HCEC 1CT (cell line): ENCODE measurements at regions not wholly inside any gene's neighbourhood (a gene's known extent, or its start where the extent isn't known, plus 50 kb on each side); places are given as distances from the start of the nearest gene placed in this dataset.
A peak's percentile ranks its signal among the peaks of the same experiment; 100 is the strongest.

Experiments used
- DNase-seq: peaks from one replicate; pipeline ENCODE4 v3.0.0-alpha.2; 2017

DNA sequence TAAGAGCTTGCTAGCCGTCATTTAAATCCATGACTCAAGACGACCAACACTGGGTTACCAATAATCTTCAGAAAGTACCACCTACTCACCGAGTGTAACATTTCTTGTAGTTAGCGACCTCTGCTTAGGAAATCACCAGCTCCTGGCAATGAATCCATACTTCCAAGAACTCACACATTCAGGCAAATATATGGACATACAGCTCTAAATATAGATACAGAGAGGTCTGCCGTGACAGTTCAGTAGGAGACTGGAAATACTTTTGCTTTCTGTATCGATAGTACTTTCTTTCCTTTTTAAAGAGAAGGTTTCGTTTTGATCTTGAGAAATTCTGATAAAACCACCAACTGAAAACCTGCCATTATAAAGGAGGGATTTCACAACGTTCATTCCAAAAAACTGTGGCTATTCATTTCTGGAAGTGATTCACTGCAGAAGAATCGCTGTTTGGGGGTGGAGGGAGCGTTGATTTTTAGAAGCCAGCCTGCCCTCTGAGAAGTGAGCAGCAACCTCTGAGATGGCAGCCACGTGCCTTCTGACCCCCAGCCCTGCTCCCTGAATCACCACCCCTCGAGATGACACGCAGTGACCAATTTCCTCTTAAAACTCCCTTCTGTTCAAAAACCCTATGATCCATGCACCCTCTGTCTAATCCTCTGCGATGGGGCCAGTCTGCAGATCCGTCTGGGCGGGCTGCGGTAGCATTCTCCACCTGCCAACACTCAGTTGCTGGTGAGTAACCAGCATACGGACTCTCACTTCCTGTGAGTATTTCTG is 179.0 kb upstream of the KLF14 start:
- DNase-seq: peak; percentile 100

DNA sequence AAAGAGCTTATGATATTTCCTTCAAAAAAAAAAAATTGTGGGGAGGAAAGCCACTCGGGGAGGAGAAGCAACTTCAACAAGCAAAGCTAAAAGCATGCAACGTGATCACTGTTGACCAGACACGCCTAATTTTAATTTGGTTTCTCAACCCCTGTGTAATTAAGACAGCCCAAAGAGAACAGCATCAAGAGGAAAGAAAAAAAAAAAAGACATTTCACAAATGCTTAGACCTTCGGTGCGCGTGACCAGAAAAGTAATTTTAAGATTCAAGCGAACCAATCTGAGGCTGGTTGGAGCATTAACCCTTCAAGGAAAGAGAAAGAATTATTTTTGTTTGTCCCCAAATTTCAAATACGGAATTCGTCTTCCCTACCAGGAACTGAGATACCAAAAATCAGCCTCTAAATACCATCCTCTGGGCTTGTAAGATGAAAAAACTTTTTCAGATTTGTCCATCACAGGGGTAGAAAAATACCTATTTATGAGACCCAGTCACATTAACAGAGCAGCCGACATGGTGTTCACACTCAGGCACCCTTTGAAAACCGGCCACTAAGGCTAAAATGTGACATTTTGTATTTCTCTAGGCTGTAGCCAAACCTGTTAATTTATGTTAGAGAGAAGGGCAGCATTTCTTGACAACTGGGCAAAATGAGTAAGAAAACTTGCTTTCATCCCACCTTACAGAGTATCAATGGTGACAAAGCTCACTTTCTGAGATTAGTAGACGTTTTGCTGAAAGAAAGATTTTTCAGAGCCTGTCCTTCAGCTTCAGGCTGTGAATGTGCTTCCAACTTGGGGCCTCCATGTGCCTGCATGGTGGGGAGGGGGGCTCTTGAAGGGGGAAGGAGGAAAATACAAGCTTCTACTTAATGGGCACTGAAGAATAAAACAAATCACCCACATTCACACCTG is 179.9 kb upstream of the KLF14 start:
- no peak for DNase-seq

DNA sequence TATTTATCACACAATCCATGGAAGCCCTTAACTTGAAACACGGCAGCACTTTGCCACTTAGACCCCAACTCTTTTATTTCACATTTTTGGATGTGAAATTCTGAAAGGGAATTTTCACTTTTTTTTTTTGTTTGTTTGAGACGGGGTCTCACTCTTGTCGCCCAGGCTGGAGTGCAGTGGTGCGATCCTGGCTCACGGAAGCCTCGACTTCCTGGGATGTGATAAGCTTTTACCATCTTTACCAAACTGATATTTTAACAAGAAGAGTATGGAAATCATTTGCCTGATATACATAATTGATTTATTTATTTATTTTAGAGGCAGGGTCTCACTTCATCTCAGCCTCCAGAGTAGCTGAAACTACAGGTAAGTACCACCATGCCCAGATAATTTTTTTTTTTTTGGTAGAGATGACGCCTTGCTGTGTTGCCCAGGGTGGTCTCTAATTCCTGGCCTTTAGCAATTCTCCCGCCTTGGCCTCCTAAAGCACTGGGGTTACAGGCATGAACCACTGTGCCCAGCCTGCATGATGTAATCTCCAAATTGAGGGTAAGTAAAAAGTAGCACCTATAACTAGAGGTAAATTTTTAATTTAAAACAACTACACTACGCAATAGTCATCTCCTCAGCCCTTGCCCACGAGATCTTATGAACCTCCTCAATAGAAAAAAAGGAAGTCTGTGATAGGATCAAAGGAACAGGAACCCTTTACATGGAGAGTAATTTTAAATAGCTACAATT is 180.7 kb upstream of the KLF14 start:
- DNase-seq: no peak

DNA sequence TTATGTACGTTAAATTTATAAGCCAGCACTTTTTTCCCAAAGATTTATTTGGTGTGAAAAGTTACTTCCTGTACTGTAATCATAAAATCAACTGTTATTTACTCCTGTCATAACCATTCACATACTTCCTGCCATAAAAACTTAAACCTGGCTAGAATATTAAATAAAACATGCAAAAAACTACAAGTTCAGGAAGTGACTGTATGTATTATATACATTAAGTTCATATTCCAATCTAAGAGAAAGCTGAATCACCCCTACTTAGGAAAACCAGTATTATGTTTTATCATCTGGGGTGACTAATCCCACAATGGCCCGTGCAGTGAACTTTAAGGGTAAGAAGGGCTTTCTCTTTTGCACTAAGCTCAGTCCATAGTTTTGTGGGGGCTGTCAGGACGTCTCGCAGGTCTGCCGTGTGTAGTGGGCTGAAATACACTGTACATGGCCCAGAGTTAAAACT is 183.7 kb upstream of the KLF14 start:
- DNase-seq: peak; percentile 87

DNA sequence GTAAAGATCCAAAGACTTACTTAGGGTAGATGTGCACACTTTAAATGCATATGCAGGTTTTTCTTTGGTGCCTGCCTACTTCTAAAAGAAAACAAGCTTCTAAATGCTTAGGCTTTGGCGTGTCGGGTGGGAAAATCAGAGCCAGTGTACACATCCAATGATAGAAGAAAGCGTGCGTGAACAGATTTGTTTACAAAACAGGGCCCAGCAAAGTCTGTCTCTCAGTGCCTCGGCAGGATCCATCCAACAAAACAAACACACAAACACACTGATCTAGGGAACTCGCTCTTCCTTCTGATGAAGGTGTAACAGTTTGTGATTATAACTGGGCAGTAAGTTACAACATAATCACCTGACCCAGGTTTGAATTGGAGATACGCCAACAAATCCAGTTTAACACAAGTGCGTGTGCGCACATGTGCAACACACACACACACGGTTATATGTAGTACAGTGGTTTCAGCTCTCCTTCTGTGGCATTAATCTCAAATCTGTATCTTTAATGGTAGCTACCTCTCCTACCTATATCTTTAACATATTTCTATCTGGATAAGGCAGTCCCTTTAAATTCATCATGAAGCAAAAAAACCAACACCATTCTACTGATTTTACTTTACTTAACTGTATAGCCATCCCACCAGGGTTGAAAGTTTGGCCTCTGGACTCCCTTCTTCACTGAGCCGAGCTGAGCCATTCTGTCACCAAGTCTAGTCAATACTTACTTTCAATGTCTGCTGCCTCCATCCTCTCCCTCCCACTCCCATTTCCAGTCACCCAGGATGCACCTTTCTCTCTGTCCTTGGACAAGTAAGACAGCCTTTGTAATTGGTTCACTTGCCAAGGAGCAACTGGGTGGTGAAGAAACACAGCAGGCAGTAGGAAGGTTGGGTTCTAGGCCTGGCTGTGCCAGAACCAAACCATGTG is 184.4 kb upstream of the KLF14 start:
- DNase-seq: no peak

- no peak for DNase-seq
Observed at GRCh38 chr7:130919316-130920103, 185.5 kb upstream of the KLF14 start.

DNA sequence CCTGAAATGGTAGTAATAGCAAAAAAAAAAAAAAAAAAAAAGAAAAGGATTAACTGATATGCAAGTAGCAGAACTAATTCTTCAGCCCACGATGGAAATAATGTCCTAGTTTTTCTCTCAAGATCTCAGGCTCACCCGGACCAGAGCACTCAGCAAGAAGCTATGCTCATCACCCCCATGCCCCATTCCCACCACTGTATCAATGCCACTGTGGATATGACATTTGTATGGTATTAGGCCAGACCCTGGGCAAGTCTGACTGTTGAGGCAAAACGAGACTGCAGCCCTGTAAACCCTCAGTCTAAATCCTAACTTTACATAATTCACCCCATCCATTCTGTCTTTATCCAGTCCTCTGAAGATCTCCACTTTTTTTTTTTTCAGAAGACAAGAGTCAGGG is 186.1 kb upstream of the KLF14 start:
- no peak for DNase-seq

- peak; percentile 40 for DNase-seq
Observed at GRCh38 chr7:130921391-130922180, 187.6 kb upstream of the KLF14 start.

DNA sequence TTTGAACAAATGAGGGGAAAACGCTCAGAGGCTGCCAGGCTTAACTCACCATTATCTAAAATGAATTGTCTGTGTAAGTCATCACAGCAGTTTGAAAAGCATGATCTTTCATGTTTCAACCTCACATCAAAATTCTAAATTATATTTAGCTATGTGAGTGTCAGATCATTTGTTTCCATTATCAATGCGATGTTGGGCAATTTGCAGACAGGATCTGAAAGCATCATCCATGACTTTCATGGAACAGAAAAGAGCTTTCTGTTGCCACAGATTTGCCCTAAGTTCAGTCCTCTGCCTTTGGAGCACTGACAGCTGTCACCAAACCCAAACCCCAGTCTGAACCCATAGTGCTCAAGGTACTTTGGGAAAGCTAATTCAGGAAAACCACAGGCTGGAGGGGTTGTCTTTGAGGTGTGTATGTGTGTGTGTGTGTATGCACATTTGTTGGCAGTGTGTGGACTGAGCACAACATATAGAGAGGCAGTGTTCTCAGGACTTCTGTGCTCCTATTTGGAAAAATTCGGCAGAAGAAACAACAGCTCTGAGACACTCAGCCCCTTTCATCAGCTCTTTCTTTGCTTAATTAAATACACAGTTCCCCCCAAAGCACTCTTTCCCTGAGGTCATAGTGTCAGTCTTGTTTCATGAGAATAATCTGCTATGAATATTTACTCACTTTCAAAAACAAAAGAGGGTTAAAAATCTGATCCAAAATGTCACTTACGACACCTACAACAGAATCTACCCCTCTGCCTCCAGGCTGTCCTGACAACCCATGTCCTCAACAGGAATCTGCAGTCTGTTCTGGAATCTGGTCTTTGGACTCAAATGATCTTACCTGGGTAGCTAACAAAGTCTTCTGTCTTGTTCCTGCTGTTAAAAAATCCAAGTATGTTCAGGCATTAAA is 188.5 kb upstream of the KLF14 start:
- no peak for DNase-seq

GRCh38 chr7:130923365-130923764 is 189.4 kb upstream of the KLF14 start:
- no peak for DNase-seq

- no peak for DNase-seq
Observed at GRCh38 chr7:130923930-130924329, 189.9 kb upstream of the KLF14 start.

DNA sequence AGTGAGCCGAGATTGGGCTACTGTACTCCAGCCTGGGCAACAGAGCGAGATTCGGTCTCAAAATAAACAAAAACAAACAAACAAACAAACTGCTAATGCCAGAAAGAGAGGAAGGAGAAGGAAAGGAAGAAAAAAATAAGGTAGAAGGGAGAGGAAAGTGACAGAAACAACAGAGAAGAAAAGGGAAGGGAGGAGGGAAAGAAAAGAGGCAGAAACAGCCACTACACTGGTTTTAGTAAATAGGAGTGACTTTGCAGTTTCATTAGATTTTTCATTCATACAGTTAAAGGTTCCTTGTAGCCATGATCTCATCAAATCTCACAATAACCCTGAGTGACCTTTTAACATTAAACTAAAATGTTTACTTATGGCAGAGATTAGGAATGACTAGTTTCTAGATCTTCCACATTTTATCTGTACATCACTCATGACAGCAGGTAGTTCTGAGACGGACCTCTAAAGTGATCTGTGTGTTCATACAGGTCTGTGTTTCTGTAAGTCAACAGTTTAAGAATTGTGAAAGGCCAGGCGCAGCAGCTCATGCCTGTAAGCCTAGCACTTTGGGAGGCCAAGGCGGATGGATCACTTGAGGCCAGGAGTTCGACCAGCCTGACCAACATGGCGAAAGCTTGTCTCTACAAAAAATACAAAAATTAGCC is 191.3 kb upstream of the KLF14 start:
- DNase-seq: no peak

GRCh38 chr7:130926001-130926691 is 192.1 kb upstream of the KLF14 start:
- no peak for DNase-seq

DNA sequence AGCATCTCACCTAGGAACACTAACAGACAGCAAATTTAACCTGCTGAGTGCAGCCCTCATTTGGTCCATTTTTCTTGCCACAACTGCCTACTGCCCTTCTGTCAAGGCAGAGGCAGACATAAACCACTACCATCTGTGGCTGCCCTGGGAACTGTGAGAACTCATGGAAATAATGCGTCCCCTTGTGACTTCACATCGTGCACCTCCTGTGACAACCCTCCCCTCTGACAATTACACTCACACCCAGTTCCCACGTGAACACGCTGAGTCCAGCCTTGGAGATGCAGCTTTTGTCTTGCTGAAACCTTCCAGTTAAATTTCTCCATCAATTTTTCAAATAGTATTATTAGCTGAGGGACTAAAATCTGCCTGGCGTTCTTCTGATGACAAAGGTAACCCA is 193.1 kb upstream of the KLF14 start:
- DNase-seq: no peak

DNA sequence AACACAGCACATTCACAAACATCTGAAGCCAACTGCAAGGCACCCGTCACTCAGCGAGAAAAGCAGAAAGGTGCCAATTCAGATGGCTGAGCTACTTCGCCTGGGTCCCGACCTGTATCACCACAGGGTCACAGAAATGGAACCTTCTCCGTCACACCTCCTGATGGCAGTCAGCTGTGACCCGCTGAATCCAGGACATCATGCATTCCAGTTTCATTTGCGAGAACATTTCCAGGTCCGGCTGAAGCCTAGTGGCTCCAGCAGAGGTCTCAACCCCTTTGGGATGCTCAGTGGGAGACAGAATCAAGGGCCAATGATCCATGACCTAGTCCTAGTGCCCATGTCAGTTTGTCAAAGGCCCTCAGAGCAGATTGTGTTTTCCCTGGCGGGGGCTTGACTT is 193.6 kb upstream of the KLF14 start:
- no peak for DNase-seq

GRCh38 chr7:130929896-130930659 is 196.1 kb upstream of the KLF14 start:
- no peak for DNase-seq

DNA sequence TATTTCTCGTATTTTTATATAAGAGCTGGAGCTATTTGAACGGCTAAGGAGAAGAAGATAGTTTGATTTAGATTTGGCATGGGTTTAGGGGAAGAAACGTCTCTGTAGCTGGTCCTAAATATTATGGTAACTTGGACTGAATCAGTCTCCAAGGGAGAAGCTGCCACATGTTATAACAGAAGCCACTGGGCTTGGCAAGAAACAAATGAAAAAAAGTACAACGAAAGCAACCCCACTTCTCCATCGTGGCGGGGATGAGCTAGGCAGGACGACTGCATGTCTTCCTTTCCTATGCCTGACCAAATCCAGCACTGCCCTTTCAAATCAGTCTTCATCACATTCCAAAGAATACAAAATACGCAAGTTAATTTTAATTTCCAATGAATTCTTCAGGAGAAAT is 196.7 kb upstream of the KLF14 start:
- no peak for DNase-seq
